ENCODE measurements at regions not wholly inside any gene's neighbourhood (a gene's known extent, or its start where the extent isn't known, plus 50 kb on each side); places are given as distances from the start of the nearest gene placed in this dataset.

GRCh38 chr1:29548091-29548490, 311.8 kb downstream of the PTPRU start:
- TF ChIP-seq POLR2A (IDR thresholded peaks at IDR 0.05) (no peak), CTCF (IDR thresholded peaks at IDR 0.05 in 8 of 11, conservative IDR thresholded peaks at IDR 0.05 in 3 of 11) (no peak)

Data from spleen (tissue), 7 donors.